Left ventricle myocardium inferior (tissue), 1 donor: ENCODE measurements at regions not wholly inside any gene's neighbourhood (a gene's known extent, or its start where the extent isn't known, plus 50 kb on each side); places are given as distances from the start of the nearest gene placed in this dataset.

Experiments
- DNase-seq: peaks from one replicate; pipeline ENCODE4 v3.0.0-alpha.2; 2020
- H3K27ac ChIP-seq: fragments of 200-600 bp; replicated peaks from 2 replicates; pipeline ENCODE4 v1.8.0; 2021
- H3K27me3 ChIP-seq: fragments of 200-600 bp; 2 replicates; pipeline ENCODE4 v1.8.0; 2021; ENCODE audit warnings: low read depth
- H3K36me3 ChIP-seq: fragments of 200-600 bp; 2 replicates; pipeline ENCODE4 v1.8.0; 2021
- H3K4me1 ChIP-seq: fragments of 200-600 bp; 2 replicates; pipeline ENCODE4 v1.8.0; 2021
- H3K4me3 ChIP-seq: fragments of 200-600 bp; 2 replicates; pipeline ENCODE4 v1.8.0; 2021; ENCODE audit warnings: mild to moderate bottlenecking, moderate library complexity
- H3K9me3 ChIP-seq: fragments of 200-600 bp; replicated peaks from 2 replicates; pipeline ENCODE4 v1.8.0; 2021
- intact Hi-C: fragments of 100-400 bp; cut with micrococcal nuclease; formaldehyde crosslinking; loops from one replicate; pipeline ENCODE4 v1.11.0; 2022
- TF ChIP-seq, protein P1 (sequence below): fragments of 200-600 bp; IDR thresholded peaks from 2 replicates; pipeline ENCODE4 v1.8.0; 2021; ENCODE audit warnings: antibody characterized with exemption, mild to moderate bottlenecking, borderline replicate concordance
- donor health status: DM: no; HTN: yes; CAD: no; lungs with severe emphysema.

DNA sequence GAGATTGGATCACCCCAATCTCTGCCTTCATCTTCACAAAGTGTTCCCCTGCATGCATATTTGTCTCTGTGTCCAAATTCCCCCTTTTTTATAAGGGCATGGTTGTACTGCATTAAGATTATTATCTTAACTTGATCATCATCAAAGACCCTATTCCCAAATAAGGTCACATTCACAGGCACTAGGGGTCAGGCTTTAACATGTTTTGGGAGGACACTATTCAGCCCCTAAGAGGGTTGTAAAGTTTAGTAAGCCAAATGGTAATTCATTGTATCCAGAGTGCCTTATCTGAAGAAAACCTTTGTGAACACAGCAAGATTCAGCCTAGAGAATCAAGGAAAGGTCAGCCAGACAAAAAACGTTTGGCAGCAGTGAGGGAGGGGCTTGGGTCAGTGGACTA lies 317.6 kb upstream of the PLD5 start:
- no peaks in the 10 kb centered on the region for H3K27me3 ChIP-seq
- intact Hi-C loops: no loop called here
- H3K4me3 ChIP-seq: no peak overlapping the region
- H3K27ac ChIP-seq: no peak overlapping the region
- DNase-seq: no peak
- H3K9me3 ChIP-seq: peaks cover 15% of the 10 kb centered on the region
- TF ChIP-seq, protein P1, sequence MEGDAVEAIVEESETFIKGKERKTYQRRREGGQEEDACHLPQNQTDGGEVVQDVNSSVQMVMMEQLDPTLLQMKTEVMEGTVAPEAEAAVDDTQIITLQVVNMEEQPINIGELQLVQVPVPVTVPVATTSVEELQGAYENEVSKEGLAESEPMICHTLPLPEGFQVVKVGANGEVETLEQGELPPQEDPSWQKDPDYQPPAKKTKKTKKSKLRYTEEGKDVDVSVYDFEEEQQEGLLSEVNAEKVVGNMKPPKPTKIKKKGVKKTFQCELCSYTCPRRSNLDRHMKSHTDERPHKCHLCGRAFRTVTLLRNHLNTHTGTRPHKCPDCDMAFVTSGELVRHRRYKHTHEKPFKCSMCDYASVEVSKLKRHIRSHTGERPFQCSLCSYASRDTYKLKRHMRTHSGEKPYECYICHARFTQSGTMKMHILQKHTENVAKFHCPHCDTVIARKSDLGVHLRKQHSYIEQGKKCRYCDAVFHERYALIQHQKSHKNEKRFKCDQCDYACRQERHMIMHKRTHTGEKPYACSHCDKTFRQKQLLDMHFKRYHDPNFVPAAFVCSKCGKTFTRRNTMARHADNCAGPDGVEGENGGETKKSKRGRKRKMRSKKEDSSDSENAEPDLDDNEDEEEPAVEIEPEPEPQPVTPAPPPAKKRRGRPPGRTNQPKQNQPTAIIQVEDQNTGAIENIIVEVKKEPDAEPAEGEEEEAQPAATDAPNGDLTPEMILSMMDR: peak; percentile 33
- H3K4me1 ChIP-seq: no peaks in the 10 kb centered on the region
- no peaks in the 10 kb centered on the region for H3K36me3 ChIP-seq

DNA sequence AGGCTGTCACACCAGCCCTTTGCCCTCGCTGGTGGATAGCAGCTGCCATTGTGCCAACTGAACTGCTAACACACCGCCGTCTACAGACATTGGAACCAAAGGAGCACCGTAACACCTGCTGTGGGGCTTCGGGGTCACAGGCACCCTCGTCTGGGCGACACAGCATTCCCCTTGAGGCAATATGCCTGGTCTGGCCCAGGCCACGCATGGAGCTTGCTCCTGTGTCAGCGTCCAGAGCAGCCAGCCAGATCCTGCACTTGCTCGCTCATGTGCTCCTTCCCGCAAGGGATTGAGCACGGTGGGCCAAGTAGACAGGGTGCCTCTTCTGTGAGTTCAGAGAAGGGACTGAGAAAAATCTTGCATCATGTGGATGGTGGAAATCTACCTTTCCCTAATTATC lies 314.6 kb upstream of the PLD5 start:
- TF ChIP-seq, protein P1: no peak

DNA sequence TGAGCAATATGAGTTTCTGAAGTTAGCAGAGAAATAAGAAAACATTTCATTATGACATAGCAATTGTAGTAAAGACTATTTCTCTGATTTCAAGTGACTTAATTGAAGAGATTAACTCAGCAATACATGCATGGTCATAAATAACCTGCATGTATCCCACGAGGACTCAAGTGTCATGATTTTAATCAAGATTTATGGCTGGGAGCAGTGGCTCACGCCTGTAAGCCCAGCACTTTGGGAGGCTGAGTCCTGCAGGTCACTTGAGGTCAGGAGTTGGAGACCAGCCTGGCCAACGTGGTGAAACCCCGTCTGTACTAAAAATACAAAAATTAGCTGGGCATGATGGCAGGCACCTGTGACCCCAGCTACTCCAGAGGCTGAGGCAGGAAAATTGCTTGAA lies 311.9 kb upstream of the PLD5 start:
- H3K27me3 ChIP-seq: no peaks in the 10 kb centered on the region
- H3K4me1 ChIP-seq: no peaks in the 10 kb centered on the region
- no peak overlapping the region for H3K4me3 ChIP-seq
- no peaks in the 10 kb centered on the region for H3K9me3 ChIP-seq
- DNase-seq: no peak
- TF ChIP-seq, protein P1: no peak
- intact Hi-C loops: no loop called here
- no peaks in the 10 kb centered on the region for H3K36me3 ChIP-seq
- no peak overlapping the region for H3K27ac ChIP-seq

More for the DNA sequence above, 314.6 kb upstream of the PLD5 start:
- H3K9me3 ChIP-seq: peaks cover 4% of the 10 kb centered on the region
- H3K36me3 ChIP-seq: no peaks in the 10 kb centered on the region
- intact Hi-C loops: no loop called here
- H3K27ac ChIP-seq: no peak overlapping the region
- no peaks in the 10 kb centered on the region for H3K27me3 ChIP-seq
- no peak overlapping the region for H3K4me3 ChIP-seq
- no peaks in the 10 kb centered on the region for H3K4me1 ChIP-seq
- no peak for DNase-seq

DNA sequence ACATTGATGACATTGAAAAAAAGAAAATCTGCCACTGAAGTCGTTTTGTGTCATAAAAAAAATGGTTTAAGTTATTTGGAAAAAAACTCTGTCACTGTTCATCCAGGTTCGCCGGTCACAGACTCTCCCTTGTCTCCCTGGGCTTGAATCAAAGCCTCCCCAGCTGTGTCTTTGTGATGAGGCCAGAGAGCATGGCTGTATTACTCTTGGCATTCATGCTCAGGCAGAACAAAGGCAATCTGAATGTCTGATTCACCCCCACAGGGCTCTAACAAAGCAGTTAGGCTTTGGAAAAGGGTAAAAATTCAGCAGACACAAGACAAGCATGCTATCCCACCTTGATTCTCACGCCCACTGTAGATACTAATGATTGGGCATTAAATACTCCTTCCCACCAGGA lies 304.3 kb upstream of the PLD5 start:
- intact Hi-C loops: no loop called here
- Histone ChIP-seq H3K9me3 (no peaks in the 10 kb centered on the region), H3K36me3 (no peaks in the 10 kb centered on the region), H3K27me3 (peaks cover 7% of the 10 kb centered on the region), H3K27ac (no peak overlapping the region), H3K4me3 (no peak overlapping the region), H3K4me1 (no peaks in the 10 kb centered on the region)
- DNase-seq: no peak
- TF ChIP-seq, protein P1: no peak

DNA sequence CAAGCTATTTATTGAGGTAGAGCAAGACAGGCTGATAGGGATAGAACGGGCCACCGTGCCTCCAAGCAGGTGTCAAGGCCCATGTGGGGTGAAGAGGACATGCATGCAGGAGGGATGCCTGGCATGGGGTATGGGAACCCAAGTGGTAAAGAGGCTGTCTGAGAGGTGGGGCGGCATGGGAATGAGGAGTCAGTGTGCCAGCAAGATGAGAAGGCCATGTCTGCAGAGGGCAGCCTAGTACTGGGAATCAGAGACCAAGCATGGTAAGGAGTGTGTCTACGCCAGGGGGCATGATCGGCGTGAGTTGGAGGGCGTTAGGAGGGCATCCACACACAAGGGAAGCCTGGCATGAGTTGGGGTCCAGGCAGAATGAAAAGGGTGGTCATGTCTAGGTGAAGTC lies 303.7 kb upstream of the PLD5 start:
- no peak for DNase-seq
- Histone ChIP-seq H3K4me3 (no peak overlapping the region), H3K27me3 (peaks cover 7% of the 10 kb centered on the region), H3K4me1 (no peaks in the 10 kb centered on the region), H3K9me3 (no peaks in the 10 kb centered on the region), H3K27ac (no peak overlapping the region), H3K36me3 (no peaks in the 10 kb centered on the region)
- intact Hi-C loops: no loop called here
- TF ChIP-seq, protein P1: no peak

DNA sequence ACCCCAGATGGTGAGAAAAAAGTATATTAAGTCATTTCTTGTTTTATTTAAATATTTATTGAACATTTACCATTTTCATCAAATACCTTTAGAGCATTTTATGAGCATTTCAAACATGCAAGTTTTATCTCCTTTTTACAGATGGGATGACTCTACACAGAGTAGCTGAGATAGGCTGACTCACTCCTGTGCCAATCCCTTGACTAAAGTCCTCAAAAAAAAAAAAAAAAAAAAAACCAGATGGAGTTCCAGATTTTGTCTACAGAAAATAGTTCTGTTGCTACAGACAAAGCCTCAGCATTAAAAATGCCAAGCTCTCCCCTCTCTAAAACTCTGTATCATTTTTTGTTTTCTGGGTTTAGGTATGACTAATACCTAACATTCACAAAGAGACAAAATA lies 303.0 kb upstream of the PLD5 start:
- H3K4me1 ChIP-seq: no peaks in the 10 kb centered on the region
- no peak overlapping the region for H3K4me3 ChIP-seq
- no peak for DNase-seq
- TF ChIP-seq, protein P1: no peak
- H3K9me3 ChIP-seq: no peaks in the 10 kb centered on the region
- no peaks in the 10 kb centered on the region for H3K36me3 ChIP-seq
- H3K27ac ChIP-seq: no peak overlapping the region
- peaks cover 7% of the 10 kb centered on the region for H3K27me3 ChIP-seq
- intact Hi-C loops: no loop called here
